Naive thymus-derived CD4-positive, alpha-beta T cell (primary cell): ENCODE measurements at regions not wholly inside any gene's neighbourhood (a gene's known extent, or its start where the extent isn't known, plus 50 kb on each side); places are given as distances from the start of the nearest gene placed in this dataset.

ENCODE experiments used
- ATAC-seq: fragments of 150-1000 bp; cut with Tn5 transposase; 2 replicates; pipeline ENCODE4 v1.10.0; 2021; ENCODE audit warnings: mild to moderate bottlenecking, moderate library complexity
- CTCF ChIA-PET: fragments of 350-600 bp; sonication (Branson Sonifier 250); formaldehyde crosslinking; loops from one replicate; lab custom pipeline; 2021; ENCODE audit warnings: antibody characterized with exemption; lab: Charles Lee
- POLR2A ChIA-PET: fragments of 350-600 bp; sonication (Branson Sonifier 250); formaldehyde crosslinking; loops from one replicate; lab custom pipeline; 2021; ENCODE audit warnings: antibody characterized with exemption, inconsistent platforms; lab: Charles Lee
- DNase-seq, 9 donors: peaks; one replicate each; pipeline versions ENCODE4 v3.0.0 to v3.0.0-alpha.2; 2020 to 2022; ENCODE audit warnings: mixed read lengths in 1 of 9
- H3K27ac ChIP-seq: one replicate; pipeline ENCODE4 v1.7.0; 2013; ENCODE audit warnings: mild to moderate bottlenecking, low read depth, low read length, moderate library complexity
- H3K27me3 ChIP-seq, 2 donors: one replicate each; pipeline ENCODE4 v1.7.0; 2013; ENCODE audit warnings: low read length in 2 of 2, mild to moderate bottlenecking in 2 of 2, moderate library complexity in 2 of 2; ENCODE audit not compliant: control insufficient read depth in 2 of 2, insufficient read depth in 2 of 2
- H3K36me3 ChIP-seq, 3 experiments: 1 replicate in 2 of 3; 2 replicates in 1 of 3; pipeline ENCODE4 v1.7.0; 2013; ENCODE audit warnings: low read length in 3 of 3, mild to moderate bottlenecking in 3 of 3, moderate library complexity in 1 of 3; ENCODE audit not compliant: insufficient read depth in 3 of 3, control insufficient read depth in 2 of 3
- H3K4me1 ChIP-seq, 2 donors: one replicate each; pipeline ENCODE4 v1.7.0; 2013; ENCODE audit warnings: low read length in 2 of 2, mild to moderate bottlenecking in 2 of 2, moderate library complexity in 1 of 2; ENCODE audit not compliant: control insufficient read depth in 2 of 2, insufficient read depth in 2 of 2
- H3K4me3 ChIP-seq: 2 replicates; pipeline ENCODE4 v1.7.0; 2013; ENCODE audit warnings: mild to moderate bottlenecking, low read length
- H3K9me3 ChIP-seq, 3 experiments: 1 replicate in 2 of 3; 2 replicates in 1 of 3; pipeline ENCODE4 v1.7.0; 2013; ENCODE audit warnings: low read length in 3 of 3; ENCODE audit not compliant: control insufficient read depth in 2 of 3
- H3K27ac Mint-ChIP-seq, 9 donors: one replicate each; pipeline ENCODE4 v1.8.0; 2020 to 2022; ENCODE audit warnings: mixed read lengths in 9 of 9, mild to moderate bottlenecking in 8 of 9, moderate library complexity in 5 of 9, inconsistent platforms in 2 of 9
- H3K27me3 Mint-ChIP-seq, 5 donors: one replicate each; pipeline ENCODE4 v1.8.0; 2021 to 2022; ENCODE audit warnings: mixed read lengths in 5 of 5, mild to moderate bottlenecking in 1 of 5
- H3K36me3 Mint-ChIP-seq, 5 donors: one replicate each; pipeline ENCODE4 v1.8.0; 2020 to 2022; ENCODE audit warnings: mixed read lengths in 5 of 5, mild to moderate bottlenecking in 3 of 5, inconsistent platforms in 1 of 5
- H3K4me1 Mint-ChIP-seq, 7 donors: one replicate each; pipeline ENCODE4 v1.8.0; 2020 to 2022; ENCODE audit warnings: mixed read lengths in 7 of 7, mild to moderate bottlenecking in 3 of 7, inconsistent platforms in 1 of 7
- H3K4me3 Mint-ChIP-seq, 10 donors: one replicate each; pipeline ENCODE4 v1.8.0; 2020 to 2022; ENCODE audit warnings: mild to moderate bottlenecking in 10 of 10, mixed read lengths in 10 of 10, moderate library complexity in 6 of 10, inconsistent platforms in 2 of 10
- H3K9me3 Mint-ChIP-seq, 11 donors: one replicate each; pipeline ENCODE4 v1.8.0; 2020 to 2022; ENCODE audit warnings: mixed read lengths in 11 of 11, mild to moderate bottlenecking in 4 of 11, inconsistent platforms in 1 of 11, moderate library complexity in 1 of 11
- intact Hi-C, 2 donors: fragments of 100-400 bp; cut with micrococcal nuclease; formaldehyde crosslinking; loops; one replicate each; pipeline ENCODE4 v1.15.1; 2023

- no peaks in the 10 kb centered on the region for H3K4me1 ChIP-seq
- no peaks in the 10 kb centered on the region for H3K4me1 Mint-ChIP-seq
- DNase-seq (no peak), ATAC-seq (no peak)
- H3K27ac Mint-ChIP-seq, result no peak overlapping the region
- ChIA-PET CTCF (interaction anchor here (0.7 kb wide), 1 partner anchor 528 kb away, joined by 3 read pairs; no protein-coding TSS in a partner anchor), POLR2A (no interaction called here)
- no peak overlapping the region for H3K4me3 ChIP-seq
- H3K27ac ChIP-seq, result no peak overlapping the region
- peaks cover 0 to 15% (median 3%) of the 10 kb centered on the region in 11 donors for H3K9me3 Mint-ChIP-seq
- no peaks in the 10 kb centered on the region for H3K9me3 ChIP-seq
- H3K36me3 Mint-ChIP-seq, result no peaks in the 10 kb centered on the region
- H3K27me3 Mint-ChIP-seq, result no peaks in the 10 kb centered on the region
- H3K27me3 ChIP-seq, result no peaks in the 10 kb centered on the region
- intact Hi-C loops, result no loop called here
- H3K4me3 Mint-ChIP-seq, result no peak overlapping the region
- no peaks in the 10 kb centered on the region for H3K36me3 ChIP-seq
These were observed 699.3 kb downstream of the INHBA start for GRCh38 chr7:41003611-41003940.

GRCh38 chr7:41002741-41003610 is 699.9 kb downstream of the INHBA start:
- Mint-ChIP-seq H3K36me3 (no peaks in the 10 kb centered on the region), H3K4me3 (no peak overlapping the region), H3K4me1 (no peaks in the 10 kb centered on the region), H3K27ac (no peak overlapping the region), H3K9me3 (peaks cover 0 to 15% (median 2%) of the 10 kb centered on the region in 11 donors), H3K27me3 (no peaks in the 10 kb centered on the region)
- no peaks in the 10 kb centered on the region for H3K4me1 ChIP-seq
- ChIA-PET POLR2A (no interaction called here), CTCF (interaction anchor here (0.7 kb wide), 1 partner anchor 529 kb away, joined by 3 read pairs; no protein-coding TSS in a partner anchor)
- H3K36me3 ChIP-seq, result no peaks in the 10 kb centered on the region
- no peaks in the 10 kb centered on the region for H3K9me3 ChIP-seq
- peak in 1 of 9 donors; percentile 26 for DNase-seq
- no peak for ATAC-seq
- no peak overlapping the region for H3K4me3 ChIP-seq
- no peaks in the 10 kb centered on the region for H3K27me3 ChIP-seq
- intact Hi-C loops, result no loop called here
- no peak overlapping the region for H3K27ac ChIP-seq

DNA sequence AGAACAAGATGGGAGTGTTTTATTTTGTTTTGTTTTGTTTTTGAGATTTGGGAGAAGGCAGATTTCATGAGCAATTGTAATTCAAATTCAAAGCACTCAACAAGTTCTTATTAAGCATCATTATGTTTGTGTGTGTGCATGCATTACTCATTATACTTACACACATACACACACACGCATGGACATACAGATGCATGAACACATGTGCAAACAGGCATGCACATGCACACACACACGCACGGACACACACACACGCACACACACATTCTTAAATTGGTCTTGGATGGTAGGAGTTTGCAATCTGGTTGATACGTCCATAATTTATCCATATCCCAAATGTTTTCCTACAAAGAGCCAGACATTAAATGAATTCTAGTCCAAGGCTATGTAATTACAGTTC is 702.8 kb downstream of the INHBA start:
- CTCF ChIA-PET, result no interaction called here
- DNase-seq, result no peak
- H3K4me1 ChIP-seq, result no peaks in the 10 kb centered on the region
- POLR2A ChIA-PET, result no interaction called here
- no peaks in the 10 kb centered on the region for H3K27me3 ChIP-seq
- no peaks in the 10 kb centered on the region for H3K36me3 ChIP-seq
- no peak overlapping the region for H3K27ac ChIP-seq
- no peaks in the 10 kb centered on the region for H3K9me3 ChIP-seq
- H3K36me3 Mint-ChIP-seq, result no peaks in the 10 kb centered on the region
- no peak for ATAC-seq
- H3K27me3 Mint-ChIP-seq, result no peaks in the 10 kb centered on the region
- H3K9me3 Mint-ChIP-seq, result peaks cover 0 to 15% (median 6%) of the 10 kb centered on the region in 11 donors
- H3K27ac Mint-ChIP-seq, result no peak overlapping the region
- intact Hi-C loops, result no loop called here
- no peak overlapping the region for H3K4me3 ChIP-seq
- no peaks in the 10 kb centered on the region for H3K4me1 Mint-ChIP-seq
- no peak overlapping the region for H3K4me3 Mint-ChIP-seq

DNA sequence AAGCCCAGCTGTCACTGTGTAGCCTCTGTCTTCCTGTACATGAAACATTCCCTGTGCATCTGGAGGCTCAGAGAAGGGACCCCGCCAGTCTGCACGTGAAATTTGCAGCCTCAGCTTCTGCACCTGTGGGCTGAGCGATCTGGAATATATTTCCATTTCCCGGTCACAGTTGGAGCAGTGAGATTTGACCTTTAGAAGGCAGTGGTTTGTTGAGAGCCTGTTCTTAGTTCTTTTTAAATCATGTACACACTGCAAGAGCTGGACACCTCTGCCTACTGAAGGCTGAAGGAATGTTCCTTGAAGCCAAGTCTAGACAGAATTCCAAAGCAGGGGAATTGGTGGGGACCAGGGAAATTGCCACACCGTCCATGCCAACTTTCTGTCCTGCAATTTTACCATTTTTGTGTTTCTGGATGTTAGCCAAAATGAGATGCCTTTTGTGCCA is 706.6 kb downstream of the INHBA start:
- Histone ChIP-seq H3K4me1 (no peaks in the 10 kb centered on the region), H3K27ac (no peak overlapping the region), H3K36me3 (no peaks in the 10 kb centered on the region), H3K9me3 (no peaks in the 10 kb centered on the region), H3K4me3 (no peak overlapping the region), H3K27me3 (no peaks in the 10 kb centered on the region)
- Mint-ChIP-seq H3K27ac (no peak overlapping the region), H3K9me3 (peaks cover 0 to 12% (median 4%) of the 10 kb centered on the region in 11 donors), H3K4me3 (no peak overlapping the region), H3K36me3 (no peaks in the 10 kb centered on the region), H3K4me1 (no peaks in the 10 kb centered on the region), H3K27me3 (no peaks in the 10 kb centered on the region)
- ChIA-PET POLR2A (no interaction called here), CTCF (no interaction called here)
- intact Hi-C loops, result no loop called here
- DNase-seq, result no peak
- ATAC-seq, result no peak

- no peak overlapping the region for H3K27ac Mint-ChIP-seq
- ATAC-seq, result no peak
These were observed 712.0 kb downstream of the INHBA start for GRCh38 chr7:40990841-40991240.

DNA sequence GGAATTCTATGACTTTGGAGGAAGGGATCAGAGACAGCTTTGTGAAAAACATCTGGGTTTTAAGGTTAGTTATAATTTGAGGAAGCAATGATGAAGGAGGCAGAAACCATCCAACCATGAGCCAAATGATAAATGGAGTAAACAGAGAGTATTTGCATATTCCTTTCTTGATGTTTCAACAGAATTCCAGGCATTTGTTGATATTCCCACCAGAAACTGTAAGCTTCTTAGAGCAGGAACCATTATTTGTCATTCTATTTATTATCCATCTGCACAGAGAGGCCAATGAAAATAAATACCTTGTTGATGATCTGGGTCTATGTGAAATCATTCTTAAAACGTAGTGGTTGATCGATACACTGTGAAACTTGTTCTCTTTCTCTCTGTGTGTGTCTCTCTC is 715.3 kb downstream of the INHBA start:
- no peak overlapping the region for H3K27ac ChIP-seq
- H3K27me3 ChIP-seq, result no peaks in the 10 kb centered on the region
- POLR2A ChIA-PET, result no interaction called here
- no peaks in the 10 kb centered on the region for H3K4me1 ChIP-seq
- CTCF ChIA-PET, result no interaction called here
- H3K4me3 Mint-ChIP-seq, result no peak overlapping the region
- no peaks in the 10 kb centered on the region for H3K4me1 Mint-ChIP-seq
- intact Hi-C loops, result no loop called here
- H3K4me3 ChIP-seq, result no peak overlapping the region
- H3K9me3 ChIP-seq, result no peaks in the 10 kb centered on the region
- ATAC-seq, result no peak
- no peaks in the 10 kb centered on the region for H3K36me3 Mint-ChIP-seq
- no peak overlapping the region for H3K27ac Mint-ChIP-seq
- no peak for DNase-seq
- no peaks in the 10 kb centered on the region for H3K36me3 ChIP-seq
- H3K27me3 Mint-ChIP-seq, result no peaks in the 10 kb centered on the region
- peaks cover 0 to 5% (median 0%) of the 10 kb centered on the region in 11 donors for H3K9me3 Mint-ChIP-seq

More at GRCh38 chr7:40990841-40991240, 712.0 kb downstream of the INHBA start:
- CTCF ChIA-PET, result no interaction called here
- DNase-seq, result no peak
- Histone ChIP-seq H3K4me1 (no peaks in the 10 kb centered on the region), H3K9me3 (no peaks in the 10 kb centered on the region), H3K27me3 (no peaks in the 10 kb centered on the region), H3K36me3 (no peaks in the 10 kb centered on the region), H3K27ac (no peak overlapping the region), H3K4me3 (no peak overlapping the region)
- Mint-ChIP-seq H3K27me3 (no peaks in the 10 kb centered on the region), H3K4me3 (no peak overlapping the region), H3K9me3 (peaks cover 0 to 6% (median 0%) of the 10 kb centered on the region in 11 donors), H3K4me1 (no peaks in the 10 kb centered on the region), H3K36me3 (no peaks in the 10 kb centered on the region)
- POLR2A ChIA-PET, result no interaction called here
- intact Hi-C loops, result no loop called here

DNA sequence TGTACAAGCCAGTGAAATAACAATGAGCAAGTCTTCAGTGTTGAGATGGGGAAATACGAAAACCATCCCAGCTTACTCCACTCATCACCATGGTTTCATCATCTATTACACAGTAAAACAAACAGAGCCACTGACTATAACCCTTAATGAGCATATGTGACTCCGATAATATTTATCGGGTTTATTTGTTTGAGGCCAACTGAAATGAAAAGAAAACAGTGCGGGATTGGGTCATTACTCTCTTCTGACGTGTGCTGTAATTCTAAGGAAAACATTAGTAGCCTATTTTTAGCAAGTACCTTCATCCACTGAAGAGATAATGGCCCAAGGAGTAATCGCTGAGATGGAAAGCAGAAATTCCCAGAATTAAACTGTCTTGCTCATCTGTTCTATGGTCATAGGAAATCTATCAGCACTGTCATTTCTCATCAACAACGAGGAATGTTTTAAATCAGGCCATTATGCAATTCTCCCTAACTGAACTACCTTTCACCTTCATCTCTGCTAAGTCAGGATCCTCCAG is 716.5 kb downstream of the INHBA start:
- Histone ChIP-seq H3K4me1 (no peaks in the 10 kb centered on the region), H3K4me3 (no peak overlapping the region), H3K36me3 (no peaks in the 10 kb centered on the region), H3K27ac (no peak overlapping the region), H3K9me3 (no peaks in the 10 kb centered on the region), H3K27me3 (no peaks in the 10 kb centered on the region)
- Mint-ChIP-seq H3K4me1 (no peaks in the 10 kb centered on the region), H3K27me3 (no peaks in the 10 kb centered on the region), H3K4me3 (no peak overlapping the region), H3K27ac (no peak overlapping the region), H3K36me3 (no peaks in the 10 kb centered on the region), H3K9me3 (peaks cover 0 to 10% (median 0%) of the 10 kb centered on the region in 11 donors)
- CTCF ChIA-PET, result no interaction called here
- intact Hi-C loops, result no loop called here
- no peak for DNase-seq
- ATAC-seq, result no peak
- POLR2A ChIA-PET, result no interaction called here
